Retinal pigment epithelial cell (primary cell): ENCODE measurements at regions not wholly inside any gene's neighbourhood (a gene's known extent, or its start where the extent isn't known, plus 50 kb on each side); places are given as distances from the start of the nearest gene placed in this dataset.

ENCODE experiments used
- DNase-seq: peaks from one replicate; pipeline ENCODE4 v3.0.0-alpha.2; 2010; ENCODE audit warnings: low read depth
- H3K4me3 ChIP-seq: 2 replicates; pipeline ENCODE4 v1.5.1; 2011; ENCODE audit warnings: mild to moderate bottlenecking, low read length, control low read depth, moderate library complexity
- TF ChIP-seq, protein P1 (sequence below): conservative IDR thresholded peaks from 2 replicates; pipeline ENCODE4 v1.5.1; 2011; ENCODE audit warnings: low read depth, low read length, control low read depth, inconsistent platforms

DNA sequence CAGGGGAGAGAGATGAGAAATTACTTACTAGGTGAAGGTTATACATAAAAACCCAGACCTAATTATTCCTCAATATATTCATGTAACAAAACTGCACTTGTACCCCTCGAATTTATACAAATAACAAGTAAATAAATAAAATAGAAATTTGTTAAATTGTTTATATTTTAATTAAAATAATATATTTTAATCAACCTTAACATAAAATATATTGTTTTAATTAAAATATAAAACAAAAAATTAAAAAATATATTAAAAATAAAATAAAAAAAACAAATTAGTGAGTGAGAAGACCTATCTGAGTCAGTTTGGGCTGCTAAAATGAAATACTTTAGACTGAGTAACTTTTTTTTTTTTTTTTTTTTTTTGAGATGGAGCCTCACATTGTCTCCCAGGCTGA lies 87.4 kb upstream of the PCDH7 start:
- no peak overlapping the region for H3K4me3 ChIP-seq
- DNase-seq: no peak
- TF ChIP-seq, protein P1, sequence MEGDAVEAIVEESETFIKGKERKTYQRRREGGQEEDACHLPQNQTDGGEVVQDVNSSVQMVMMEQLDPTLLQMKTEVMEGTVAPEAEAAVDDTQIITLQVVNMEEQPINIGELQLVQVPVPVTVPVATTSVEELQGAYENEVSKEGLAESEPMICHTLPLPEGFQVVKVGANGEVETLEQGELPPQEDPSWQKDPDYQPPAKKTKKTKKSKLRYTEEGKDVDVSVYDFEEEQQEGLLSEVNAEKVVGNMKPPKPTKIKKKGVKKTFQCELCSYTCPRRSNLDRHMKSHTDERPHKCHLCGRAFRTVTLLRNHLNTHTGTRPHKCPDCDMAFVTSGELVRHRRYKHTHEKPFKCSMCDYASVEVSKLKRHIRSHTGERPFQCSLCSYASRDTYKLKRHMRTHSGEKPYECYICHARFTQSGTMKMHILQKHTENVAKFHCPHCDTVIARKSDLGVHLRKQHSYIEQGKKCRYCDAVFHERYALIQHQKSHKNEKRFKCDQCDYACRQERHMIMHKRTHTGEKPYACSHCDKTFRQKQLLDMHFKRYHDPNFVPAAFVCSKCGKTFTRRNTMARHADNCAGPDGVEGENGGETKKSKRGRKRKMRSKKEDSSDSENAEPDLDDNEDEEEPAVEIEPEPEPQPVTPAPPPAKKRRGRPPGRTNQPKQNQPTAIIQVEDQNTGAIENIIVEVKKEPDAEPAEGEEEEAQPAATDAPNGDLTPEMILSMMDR: no peak

DNA sequence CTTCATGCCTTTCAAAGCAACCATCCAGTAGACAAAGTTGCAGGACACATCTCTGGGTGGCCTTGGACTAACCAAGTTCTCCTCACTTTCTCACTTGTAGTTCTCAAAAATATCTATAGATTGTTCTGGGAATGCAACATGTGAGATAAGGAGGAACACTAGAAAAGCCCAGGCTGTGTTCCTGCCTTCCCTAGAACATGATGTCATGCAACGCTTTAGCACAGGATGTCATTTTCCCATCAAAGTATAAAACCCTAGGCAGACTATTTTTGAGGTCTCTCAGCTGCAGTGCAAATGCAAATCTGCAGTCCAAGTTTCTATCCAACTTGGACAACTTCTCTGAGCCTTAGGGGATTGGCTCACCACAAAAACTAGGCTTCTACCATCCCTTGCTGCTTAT lies 78.8 kb upstream of the PCDH7 start:
- TF ChIP-seq, protein P1: no peak
- no peak for DNase-seq
- no peak overlapping the region for H3K4me3 ChIP-seq

DNA sequence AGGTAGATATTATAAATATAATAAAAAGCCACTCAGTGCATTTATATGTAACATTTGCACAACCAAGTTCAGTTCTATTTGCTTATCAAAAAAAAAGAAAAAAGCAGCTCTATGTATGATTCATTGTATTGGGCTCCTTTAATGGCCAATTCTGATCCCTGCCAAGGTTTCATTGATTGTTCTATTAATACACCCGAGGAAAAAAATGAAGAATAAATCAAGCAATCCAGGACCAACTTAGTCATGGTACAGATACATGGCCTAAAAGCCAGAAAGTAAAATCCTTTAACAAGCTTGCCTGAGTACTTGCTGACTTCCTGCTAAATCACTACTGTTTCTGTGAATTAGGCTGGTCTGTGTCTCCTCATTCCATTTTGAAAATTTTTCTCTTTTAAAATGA lies 77.6 kb upstream of the PCDH7 start:
- H3K4me3 ChIP-seq: no peak overlapping the region
- no peak for DNase-seq
- TF ChIP-seq, protein P1: no peak

DNA sequence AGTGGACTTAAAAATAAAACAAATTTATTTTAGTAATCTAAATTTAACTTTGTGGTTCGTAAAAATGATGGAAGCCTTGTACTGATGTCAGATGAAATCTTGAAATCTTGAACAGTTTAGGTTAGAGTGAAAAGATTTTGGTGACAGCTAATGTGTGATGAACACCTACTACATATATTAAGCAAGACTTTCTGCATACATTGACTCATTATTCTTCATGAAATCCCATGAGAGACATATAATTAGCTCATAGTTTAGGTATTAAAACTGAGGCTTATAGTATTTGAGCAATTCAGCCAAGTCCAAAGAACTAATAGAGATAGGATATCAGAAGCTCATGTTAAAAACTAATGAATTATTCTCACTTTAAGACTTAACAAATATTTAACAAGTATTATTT lies 66.9 kb upstream of the PCDH7 start:
- H3K4me3 ChIP-seq: no peak overlapping the region
- TF ChIP-seq, protein P1: no peak
- DNase-seq: no peak

DNA sequence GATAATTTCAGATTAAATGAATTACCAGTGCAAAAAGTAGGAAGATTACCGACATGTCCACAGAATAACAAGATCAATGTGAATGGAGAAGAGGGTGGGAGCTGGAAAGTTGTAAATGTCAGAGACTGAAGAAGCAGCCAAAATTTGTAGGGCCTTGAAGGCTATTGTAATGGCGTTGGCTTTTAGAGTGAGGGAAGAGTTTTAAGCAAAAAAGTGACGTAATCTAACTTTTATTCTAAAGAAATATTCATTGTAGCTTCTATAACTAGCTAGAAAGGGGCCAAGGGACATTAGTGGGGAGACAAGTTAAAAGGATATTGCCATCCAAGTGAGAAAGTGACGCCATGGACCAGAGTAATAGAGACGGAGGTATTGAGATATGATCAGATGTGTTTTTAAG lies 63.3 kb upstream of the PCDH7 start:
- no peak for DNase-seq
- H3K4me3 ChIP-seq: no peak overlapping the region
- TF ChIP-seq, protein P1: no peak

DNA sequence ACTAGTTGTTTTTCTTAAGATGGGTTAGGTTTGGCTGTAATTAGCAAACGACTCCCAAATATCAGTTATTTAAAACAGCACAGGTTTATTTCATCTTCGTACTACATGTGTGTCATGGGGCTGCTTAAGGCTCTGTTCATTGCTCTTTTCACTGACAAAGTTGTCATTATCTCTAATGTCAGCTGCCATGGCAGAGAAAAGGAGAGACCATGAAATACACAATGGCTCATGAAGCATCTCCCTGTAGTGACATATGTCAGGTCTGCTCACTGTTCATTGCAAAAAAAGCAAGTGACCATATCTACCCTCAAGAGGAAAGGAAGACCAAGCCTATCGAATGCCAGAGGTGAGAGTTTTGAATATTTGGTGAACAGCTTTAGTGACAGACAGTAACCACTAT lies 52.2 kb upstream of the PCDH7 start:
- no peak for DNase-seq
- no peak overlapping the region for H3K4me3 ChIP-seq
- TF ChIP-seq, protein P1: no peak

DNA sequence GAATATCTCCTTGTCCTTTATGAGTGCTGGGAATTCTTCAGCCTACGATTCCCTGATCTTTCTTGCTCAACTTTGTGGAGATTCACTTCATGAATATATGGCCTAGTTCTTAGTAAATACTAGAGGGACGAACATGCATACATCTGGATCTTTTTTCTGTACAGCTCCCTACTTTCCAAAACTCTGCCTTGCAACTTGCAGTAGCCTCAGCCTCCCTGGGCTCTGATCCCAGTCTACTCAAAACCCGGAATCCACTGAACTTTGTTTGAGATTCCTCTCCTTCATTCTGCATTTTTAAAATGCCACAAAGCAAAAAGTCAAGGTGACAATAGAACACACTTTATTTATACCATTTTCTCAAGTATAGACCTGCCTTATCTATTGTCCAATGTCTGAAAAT lies 50.0 kb upstream of the PCDH7 start:
- TF ChIP-seq, protein P1: no peak
- no peak for DNase-seq
- H3K4me3 ChIP-seq: no peak overlapping the region
